ENCODE measurements at regions not wholly inside any gene's neighbourhood (a gene's known extent, or its start where the extent isn't known, plus 50 kb on each side); places are given as distances from the start of the nearest gene placed in this dataset.

GRCh38 chr20:11192106-11192505 is 518.3 kb upstream of the JAG1 start:
- no peak for TF ChIP-seq CTCF (conservative IDR thresholded peaks at IDR 0.05; ENCODE audit: low read depth in 2 of 2)
- no peak for TF ChIP-seq STAT1 (IDR thresholded peaks at IDR 0.05; ENCODE audit: unreplicated experiment)
- no peak for TF ChIP-seq POLR2AphosphoS5 (IDR thresholded peaks at IDR 0.05; ENCODE audit: low read depth)
- TF ChIP-seq REST (IDR thresholded peaks at IDR 0.05; ENCODE audit: unreplicated experiment): no peak
- TF ChIP-seq EZH2phosphoT487 (IDR thresholded peaks at IDR 0.05; ENCODE audit: unreplicated experiment): no peak

All from GM23338 (cell line).